ENCODE measurements at regions not wholly inside any gene's neighbourhood (a gene's known extent, or its start where the extent isn't known, plus 50 kb on each side); places are given as distances from the start of the nearest gene placed in this dataset.

GRCh38 chr12:65643595-65644386, 180.5 kb upstream of the HMGA2 start (continued):
- TF ChIP-seq NFIC (IDR thresholded peaks at IDR 0.05) (no peak), SRSF9 (IDR thresholded peaks at IDR 0.05; ENCODE audit: borderline replicate concordance, low read depth, low read length) (no peak), HBP1 (CRISPR knock-in tag; IDR thresholded peaks at IDR 0.05) (peak; percentile 85), CREB5 (CRISPR knock-in tag; IDR thresholded peaks at IDR 0.05) (peak; percentile 69; the same call in 1 of the 2 replicates), CREB1 (IDR thresholded peaks at IDR 0.05) (no peak), CREB1 (CRISPR knock-in tag; IDR thresholded peaks at IDR 0.05) (no peak), ZKSCAN8 (CRISPR knock-in tag; IDR thresholded peaks at IDR 0.05) (peak; percentile 70; the same call in 1 of the 2 replicates), SUPT5H (IDR thresholded peaks at IDR 0.05) (peak; percentile 72), ZNF232 (CRISPR knock-in tag; IDR thresholded peaks at IDR 0.05) (no peak), ZNF12 (CRISPR knock-in tag; IDR thresholded peaks at IDR 0.05) (no peak), ZBTB1 (CRISPR knock-in tag; IDR thresholded peaks at IDR 0.05; ENCODE audit: borderline replicate concordance, low read depth) (no peak), BRF2 (IDR thresholded peaks at IDR 0.05; ENCODE audit: borderline replicate concordance, insufficient read depth, insufficient read length) (no peak), BCOR (IDR thresholded peaks at IDR 0.05) (no peak), EHMT2 (IDR thresholded peaks at IDR 0.05) (no peak), RFX7 (CRISPR knock-in tag; IDR thresholded peaks at IDR 0.05) (no peak), FOSL1 (tag; conservative IDR thresholded peaks at IDR 0.05) (peak; percentile 51), KDM4B (IDR thresholded peaks at IDR 0.05; ENCODE audit: borderline replicate concordance in 2 of 2, low read depth in 1 of 2) (no peak), GTF2A2 (tag; IDR thresholded peaks at IDR 0.05) (no peak), DMBX1 (CRISPR knock-in tag; IDR thresholded peaks at IDR 0.05; ENCODE audit: borderline replicate concordance) (no peak), TEAD1 (CRISPR knock-in tag; IDR thresholded peaks at IDR 0.05) (no peak), CCAR2 (IDR thresholded peaks at IDR 0.05; ENCODE audit: low read depth, low read length) (no peak), ZFX (CRISPR knock-in tag; IDR thresholded peaks at IDR 0.05) (no peak), SNIP1 (IDR thresholded peaks at IDR 0.05; ENCODE audit: low read depth) (no peak), ZNF639 (CRISPR knock-in tag; conservative IDR thresholded peaks at IDR 0.05 in 1 of 2, IDR thresholded peaks at IDR 0.05 in 1 of 2) (peak in 1 of 2 experiments; percentile 48; a peak in 1 of 4 replicates), ZNF707 (CRISPR knock-in tag; conservative IDR thresholded peaks at IDR 0.05) (no peak)
